A549 (cell line): ENCODE measurements at regions not wholly inside any gene's neighbourhood (a gene's known extent, or its start where the extent isn't known, plus 50 kb on each side); places are given as distances from the start of the nearest gene placed in this dataset.

Source experiments
- CHD2 ChIP-seq: fragments of 150-350 bp; IDR thresholded peaks from 2 replicates; pipeline ENCODE4 v1.6.1; 2014; ENCODE audit warnings: low read length; ENCODE audit not compliant: partially characterized antibody
- CTCF ChIP-seq: fragments of >200 bp; sonication (Bioruptor Twin); formaldehyde crosslinking; IDR thresholded peaks from 3 replicates; pipeline ENCODE4 v1.5.1; 2016
- MYC ChIP-seq: IDR thresholded peaks from 2 replicates; pipeline ENCODE4 v1.6.1; 2012; ENCODE audit warnings: mild to moderate bottlenecking, inconsistent platforms, low read length, improper control_type of control experiment, borderline replicate concordance
- POLR2A ChIP-seq: IDR thresholded peaks from 2 replicates; pipeline ENCODE4 v1.6.1; 2012; ENCODE audit warnings: mild to moderate bottlenecking, low read length
- RAD21 ChIP-seq, 2 experiments: fragments of >200 bp in 1 of 2; sonication (Bioruptor Twin) in 1 of 2; formaldehyde crosslinking in 1 of 2; IDR thresholded peaks in 1 of 2; conservative IDR thresholded peaks in 1 of 2; 2 replicates in 1 of 2; 3 replicates in 1 of 2; pipeline ENCODE4 v1.6.1; 2012 to 2018; ENCODE audit warnings: inconsistent platforms in 1 of 2
- RFX5 ChIP-seq: fragments of 450-650 bp; IDR thresholded peaks from 2 replicates; pipeline ENCODE4 v1.7.1; 2014; ENCODE audit warnings: antibody characterized with exemption, mild to moderate bottlenecking, moderate library complexity

GRCh38 chr13:29664591-29664990 is 69.1 kb upstream of the SLC7A1 start:
- TF ChIP-seq CTCF: no peak
- no peak for TF ChIP-seq RAD21 (conservative IDR thresholded peaks at IDR 0.05 in 1 of 2, IDR thresholded peaks at IDR 0.05 in 1 of 2)
- no peak for TF ChIP-seq POLR2A
- TF ChIP-seq RFX5: no peak
- no peak for TF ChIP-seq MYC
- TF ChIP-seq CHD2: no peak
